GM10266 (cell line): ENCODE measurements at regions not wholly inside any gene's neighbourhood (a gene's known extent, or its start where the extent isn't known, plus 50 kb on each side); places are given as distances from the start of the nearest gene placed in this dataset.
"Not testable (repeated sequence)": the region's sequence is repeated elsewhere in the genome, so short reads cannot be mapped to it uniquely, and the experiment has no call there.

Experiments
- DNase-seq: peaks from one replicate; pipeline ENCODE4 v3.0.0; 2012; ENCODE audit errors: extremely low spot score
- TF ChIP-seq, protein P1 (sequence below): IDR thresholded peaks from 2 replicates; pipeline ENCODE4 v1.5.1; 2012; ENCODE audit warnings: mild to moderate bottlenecking, low read depth; ENCODE audit not compliant: control insufficient read depth, insufficient read depth; ENCODE audit errors: missing control alignments

DNA sequence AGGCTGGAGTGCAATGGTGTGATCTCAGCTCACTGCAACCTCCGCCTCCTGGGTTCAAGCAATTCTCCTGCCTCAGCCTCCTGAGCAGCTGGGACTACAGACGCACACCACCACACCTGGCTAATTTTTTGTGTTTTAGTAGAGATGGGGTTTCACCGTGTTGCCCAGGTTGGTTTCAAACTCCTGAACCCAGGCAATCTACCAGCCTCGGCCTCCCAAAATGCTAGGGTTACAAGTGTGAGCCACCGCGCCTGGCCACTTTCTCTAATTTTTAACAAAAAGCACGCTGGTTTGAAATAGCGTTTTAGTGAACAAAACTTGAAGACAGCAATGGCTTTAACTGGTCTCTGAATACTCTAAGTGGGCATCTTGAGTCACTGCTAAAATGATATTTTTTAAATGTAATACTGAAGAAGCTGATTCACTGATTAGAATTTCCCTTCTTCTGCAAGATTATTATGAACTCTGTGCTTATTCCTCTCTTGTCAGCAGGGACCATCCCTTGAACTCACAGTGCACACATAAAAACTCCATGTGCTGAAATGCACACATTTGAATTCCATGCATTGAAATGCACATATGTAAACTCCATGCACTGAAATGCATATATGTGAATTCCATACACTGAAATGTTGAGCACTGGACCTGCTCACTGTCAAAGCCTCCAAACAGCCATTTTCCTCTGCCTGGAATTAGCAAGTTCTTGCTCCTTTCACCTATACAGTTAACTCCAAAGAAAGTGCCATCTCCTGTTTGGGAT lies 1411.5 kb upstream of the ACVR2A start:
- DNase-seq: no peak
- TF ChIP-seq, protein P1, sequence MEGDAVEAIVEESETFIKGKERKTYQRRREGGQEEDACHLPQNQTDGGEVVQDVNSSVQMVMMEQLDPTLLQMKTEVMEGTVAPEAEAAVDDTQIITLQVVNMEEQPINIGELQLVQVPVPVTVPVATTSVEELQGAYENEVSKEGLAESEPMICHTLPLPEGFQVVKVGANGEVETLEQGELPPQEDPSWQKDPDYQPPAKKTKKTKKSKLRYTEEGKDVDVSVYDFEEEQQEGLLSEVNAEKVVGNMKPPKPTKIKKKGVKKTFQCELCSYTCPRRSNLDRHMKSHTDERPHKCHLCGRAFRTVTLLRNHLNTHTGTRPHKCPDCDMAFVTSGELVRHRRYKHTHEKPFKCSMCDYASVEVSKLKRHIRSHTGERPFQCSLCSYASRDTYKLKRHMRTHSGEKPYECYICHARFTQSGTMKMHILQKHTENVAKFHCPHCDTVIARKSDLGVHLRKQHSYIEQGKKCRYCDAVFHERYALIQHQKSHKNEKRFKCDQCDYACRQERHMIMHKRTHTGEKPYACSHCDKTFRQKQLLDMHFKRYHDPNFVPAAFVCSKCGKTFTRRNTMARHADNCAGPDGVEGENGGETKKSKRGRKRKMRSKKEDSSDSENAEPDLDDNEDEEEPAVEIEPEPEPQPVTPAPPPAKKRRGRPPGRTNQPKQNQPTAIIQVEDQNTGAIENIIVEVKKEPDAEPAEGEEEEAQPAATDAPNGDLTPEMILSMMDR: no peak

DNA sequence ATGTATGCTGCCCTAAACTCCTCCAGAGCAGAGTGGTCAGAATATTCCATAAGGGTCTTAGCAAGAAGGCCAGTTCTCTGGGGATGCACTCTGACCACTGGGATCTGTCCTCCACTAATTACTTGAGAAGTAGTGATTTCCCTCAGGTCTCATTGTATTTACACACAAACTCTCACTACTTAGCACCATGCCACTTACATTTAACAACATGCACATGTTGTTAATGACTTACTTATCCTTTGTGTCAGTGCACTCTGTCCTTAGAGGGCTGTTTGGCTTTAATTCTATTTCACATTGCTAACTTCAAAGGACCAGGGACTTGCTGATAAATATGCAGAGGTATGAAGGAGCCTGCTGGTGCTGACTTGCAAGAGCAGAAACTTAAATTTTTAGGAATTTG lies 1415.5 kb upstream of the ACVR2A start:
- DNase-seq: no peak
- TF ChIP-seq, protein P1: no peak

- TF ChIP-seq, protein P1: no peak
- DNase-seq: no peak
These were observed 1426.9 kb upstream of the ACVR2A start for GRCh38 chr2:146417942-146418341.

DNA sequence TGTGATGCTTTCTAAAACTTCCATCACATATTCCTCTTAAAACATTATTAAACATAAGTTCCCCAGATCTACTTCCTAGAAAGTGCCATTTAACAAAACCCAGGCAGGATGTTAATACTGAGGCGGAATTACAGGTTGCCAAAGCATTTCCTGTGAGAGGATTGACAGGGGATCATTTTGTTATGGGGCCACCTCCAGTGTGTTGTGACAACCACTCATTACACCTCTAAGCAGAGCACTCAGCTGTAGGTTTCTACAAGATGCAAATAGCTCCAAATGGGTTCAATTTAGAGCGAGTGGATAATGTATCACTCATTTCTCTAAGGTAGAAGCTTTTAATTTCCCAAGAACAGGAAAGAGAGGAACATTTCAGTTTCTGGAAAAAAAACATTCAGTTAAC lies 1429.5 kb upstream of the ACVR2A start:
- DNase-seq: no peak
- TF ChIP-seq, protein P1: no peak

DNA sequence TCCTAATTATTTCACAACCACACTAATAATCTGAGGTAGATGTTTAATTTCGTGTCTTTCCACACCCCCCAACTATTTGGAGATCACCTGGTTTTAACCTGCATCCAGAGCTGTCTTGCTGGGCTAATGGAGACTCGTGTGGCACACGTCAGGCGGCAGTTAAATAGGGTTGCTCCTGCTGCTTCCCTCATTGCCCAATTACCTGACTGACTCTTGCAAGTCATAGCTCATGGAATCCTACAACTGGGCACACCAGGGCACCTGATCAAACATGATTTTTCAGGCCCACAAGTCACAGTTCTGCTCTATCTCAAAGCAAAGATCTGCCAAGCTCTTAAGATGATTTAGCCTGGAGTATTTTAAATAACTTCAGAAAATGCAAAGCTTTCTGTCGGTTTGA lies 1430.4 kb upstream of the ACVR2A start:
- TF ChIP-seq, protein P1: no peak
- DNase-seq: no peak

GRCh38 chr2:146413086-146413610 lies 1431.7 kb upstream of the ACVR2A start:
- DNase-seq: no peak
- TF ChIP-seq, protein P1: no peak

GRCh38 chr2:146412625-146413024 lies 1432.2 kb upstream of the ACVR2A start:
- TF ChIP-seq, protein P1: peak; percentile 15
- no peak for DNase-seq

DNA sequence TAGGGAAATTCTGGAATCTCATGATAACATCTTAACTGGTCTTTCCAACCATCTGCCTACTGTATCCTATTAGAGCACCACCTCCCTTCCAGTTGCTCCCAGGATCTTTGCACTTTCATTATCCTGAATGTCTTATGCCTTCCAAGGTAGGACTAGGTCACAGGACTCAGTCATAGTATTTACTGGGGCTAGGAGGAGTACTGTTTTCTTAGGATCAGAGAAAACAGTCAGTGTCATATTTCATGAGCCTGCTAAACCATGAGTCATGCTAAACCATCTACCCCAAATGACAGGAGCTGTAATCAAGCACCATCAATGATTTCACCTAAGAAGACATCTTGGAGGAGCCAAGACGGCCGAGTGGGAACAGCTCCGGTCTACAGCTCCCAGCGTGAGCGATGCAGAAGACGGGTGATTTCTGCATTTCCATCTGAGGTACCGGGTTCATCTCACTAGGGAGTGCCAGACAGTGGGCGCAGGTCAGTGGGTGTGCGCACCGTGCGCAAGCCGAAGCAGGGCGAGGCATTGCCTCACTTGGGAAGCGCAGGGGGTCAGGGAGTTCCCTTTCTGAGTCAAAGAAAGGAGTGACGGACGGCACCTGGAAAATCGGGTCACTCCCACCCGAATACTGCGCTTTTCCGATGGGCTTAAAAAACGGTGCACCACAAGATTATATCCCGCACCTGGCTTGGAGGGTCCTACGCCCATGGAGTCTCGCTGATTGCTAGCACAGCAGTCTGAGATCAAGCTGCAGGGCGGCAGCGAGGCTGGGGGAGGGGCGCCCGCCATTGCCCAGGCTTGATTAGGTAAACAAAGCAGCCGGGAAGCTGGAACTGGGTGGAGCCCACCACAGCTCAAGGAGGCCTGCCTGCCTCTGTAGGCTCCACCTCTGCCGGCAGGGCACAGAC lies 1439.2 kb upstream of the ACVR2A start:
- not testable (repeated sequence) for DNase-seq

DNA sequence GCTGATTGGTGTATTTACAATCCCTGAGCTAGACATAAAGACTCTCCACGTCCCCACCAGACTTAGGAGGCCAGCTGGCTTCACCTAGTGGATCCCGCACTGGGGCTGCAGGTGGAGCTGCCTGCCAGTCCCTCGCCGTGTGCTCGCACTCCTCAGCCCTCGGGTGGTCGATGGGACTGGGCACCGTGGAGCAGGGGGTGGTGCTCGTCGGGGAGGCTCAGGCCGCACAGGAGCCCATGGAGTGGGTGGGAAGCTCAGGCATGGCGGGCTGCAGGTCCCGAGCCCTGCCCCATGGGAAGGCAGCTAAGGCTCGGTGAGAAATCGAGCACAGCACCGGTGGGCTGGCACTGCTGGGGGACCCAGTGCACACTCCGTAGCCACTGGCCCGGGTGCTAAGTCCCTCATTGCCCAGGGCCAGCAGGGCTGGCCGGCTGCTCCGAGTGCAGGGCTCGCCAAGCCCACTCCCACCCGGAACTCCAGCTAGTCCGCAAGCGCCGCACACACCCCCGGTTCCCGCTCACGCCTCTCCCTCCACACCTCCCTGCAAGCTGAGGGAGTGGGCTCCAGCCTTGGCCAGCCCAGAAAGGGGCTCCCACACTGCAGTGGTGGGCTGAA lies 1441.2 kb upstream of the ACVR2A start:
- not testable (repeated sequence) for DNase-seq
